ENCODE measurements at regions not wholly inside any gene's neighbourhood (a gene's known extent, or its start where the extent isn't known, plus 50 kb on each side); places are given as distances from the start of the nearest gene placed in this dataset.
"Not testable (repeated sequence)": the region's sequence is repeated elsewhere in the genome, so short reads cannot be mapped to it uniquely, and the experiment has no call there.

GRCh38 chr11:49623872-49624271 lies 328.3 kb upstream of the OR4C13 start:
- TF ChIP-seq, protein P1, sequence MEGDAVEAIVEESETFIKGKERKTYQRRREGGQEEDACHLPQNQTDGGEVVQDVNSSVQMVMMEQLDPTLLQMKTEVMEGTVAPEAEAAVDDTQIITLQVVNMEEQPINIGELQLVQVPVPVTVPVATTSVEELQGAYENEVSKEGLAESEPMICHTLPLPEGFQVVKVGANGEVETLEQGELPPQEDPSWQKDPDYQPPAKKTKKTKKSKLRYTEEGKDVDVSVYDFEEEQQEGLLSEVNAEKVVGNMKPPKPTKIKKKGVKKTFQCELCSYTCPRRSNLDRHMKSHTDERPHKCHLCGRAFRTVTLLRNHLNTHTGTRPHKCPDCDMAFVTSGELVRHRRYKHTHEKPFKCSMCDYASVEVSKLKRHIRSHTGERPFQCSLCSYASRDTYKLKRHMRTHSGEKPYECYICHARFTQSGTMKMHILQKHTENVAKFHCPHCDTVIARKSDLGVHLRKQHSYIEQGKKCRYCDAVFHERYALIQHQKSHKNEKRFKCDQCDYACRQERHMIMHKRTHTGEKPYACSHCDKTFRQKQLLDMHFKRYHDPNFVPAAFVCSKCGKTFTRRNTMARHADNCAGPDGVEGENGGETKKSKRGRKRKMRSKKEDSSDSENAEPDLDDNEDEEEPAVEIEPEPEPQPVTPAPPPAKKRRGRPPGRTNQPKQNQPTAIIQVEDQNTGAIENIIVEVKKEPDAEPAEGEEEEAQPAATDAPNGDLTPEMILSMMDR (IDR thresholded peaks at IDR 0.05), result not testable (repeated sequence)
- TF ChIP-seq POLR2A (IDR thresholded peaks at IDR 0.05), result not testable (repeated sequence)

Data from heart left ventricle (tissue), 13 donors.